GM12892 (cell line): ENCODE measurements at regions not wholly inside any gene's neighbourhood (a gene's known extent, or its start where the extent isn't known, plus 50 kb on each side); places are given as distances from the start of the nearest gene placed in this dataset.

Experiments used
- POLR2A ChIP-seq: IDR thresholded peaks from 2 replicates; pipeline ENCODE4 v1.6.1; 2011; ENCODE audit warnings: low read depth, low read length, control low read depth
- POLR2AphosphoS5 ChIP-seq: IDR thresholded peaks from 2 replicates; pipeline ENCODE4 v1.6.1; 2011; ENCODE audit warnings: low read depth, low read length, control low read depth

DNA sequence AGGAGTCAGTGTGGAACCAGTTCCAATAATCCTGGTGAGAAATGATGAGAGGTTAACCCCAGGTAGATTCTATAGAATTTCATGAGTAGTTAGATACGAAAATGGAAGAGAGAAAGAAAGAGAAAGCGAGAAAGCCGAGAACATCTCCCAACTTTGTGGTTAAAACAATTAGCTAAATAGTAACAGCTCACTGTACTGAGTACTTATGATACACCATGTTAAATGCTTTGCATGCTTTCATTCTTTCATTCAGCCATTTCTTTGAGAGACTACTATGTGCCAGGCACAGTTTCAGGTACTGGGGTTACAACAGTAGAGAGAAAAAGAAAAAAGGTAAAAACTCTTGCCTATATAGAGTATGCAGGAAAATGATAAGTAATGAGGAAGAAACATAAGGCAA, 109.7 kb upstream of the SYT6 start:
- TF ChIP-seq POLR2A (no peak), POLR2AphosphoS5 (no peak)
